ENCODE measurements at regions not wholly inside any gene's neighbourhood (a gene's known extent, or its start where the extent isn't known, plus 50 kb on each side); places are given as distances from the start of the nearest gene placed in this dataset.

- H3K36me3 Mint-ChIP-seq (ENCODE audit: unreplicated experiment): no peaks in the 10 kb centered on the region
- H3K27me3 Mint-ChIP-seq (ENCODE audit: unreplicated experiment): no peaks in the 10 kb centered on the region
- no peaks in the 10 kb centered on the region for H3K4me1 Mint-ChIP-seq (ENCODE audit: low read depth, unreplicated experiment)
- no peaks in the 10 kb centered on the region for H3K9me3 Mint-ChIP-seq (ENCODE audit: unreplicated experiment)
- DNase-seq: no peak
- no peak overlapping the region for H3K27ac Mint-ChIP-seq (ENCODE audit: unreplicated experiment)
- TF ChIP-seq CTCF (IDR thresholded peaks at IDR 0.05; ENCODE audit: partially characterized antibody, unreplicated experiment): no peak
- H3K4me3 Mint-ChIP-seq (ENCODE audit: unreplicated experiment): no peak overlapping the region
Measured at GRCh38 chr7:21107101-21107500, 320.4 kb upstream of the SP8 start.

DNA sequence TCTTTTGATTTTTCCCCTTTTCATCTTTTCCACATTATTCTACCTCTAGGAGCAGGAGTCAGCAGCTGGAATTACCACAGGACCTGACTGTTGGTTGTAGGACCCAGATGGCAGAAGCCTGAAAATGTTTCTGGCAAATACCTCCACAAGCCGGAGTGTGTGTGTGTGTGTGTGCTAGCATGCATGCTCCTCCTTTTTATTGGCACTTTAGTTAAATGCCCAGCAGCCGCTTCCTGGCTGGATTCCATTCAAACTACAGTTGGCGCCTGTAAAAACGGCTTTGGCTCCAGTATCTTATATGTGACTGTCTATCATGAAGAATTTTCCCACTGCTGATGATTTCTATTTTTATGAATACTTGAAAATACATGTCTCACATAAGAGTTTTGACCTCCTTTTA lies 319.7 kb upstream of the SP4 start:
- no peak for TF ChIP-seq CTCF (IDR thresholded peaks at IDR 0.05; ENCODE audit: partially characterized antibody, unreplicated experiment)
- Mint-ChIP-seq H3K27me3 (ENCODE audit: unreplicated experiment) (no peaks in the 10 kb centered on the region), H3K4me1 (ENCODE audit: low read depth, unreplicated experiment) (no peaks in the 10 kb centered on the region), H3K36me3 (ENCODE audit: unreplicated experiment) (no peaks in the 10 kb centered on the region), H3K9me3 (ENCODE audit: unreplicated experiment) (no peaks in the 10 kb centered on the region), H3K27ac (ENCODE audit: unreplicated experiment) (no peak overlapping the region), H3K4me3 (ENCODE audit: unreplicated experiment) (no peak overlapping the region)
- no peak for DNase-seq

DNA sequence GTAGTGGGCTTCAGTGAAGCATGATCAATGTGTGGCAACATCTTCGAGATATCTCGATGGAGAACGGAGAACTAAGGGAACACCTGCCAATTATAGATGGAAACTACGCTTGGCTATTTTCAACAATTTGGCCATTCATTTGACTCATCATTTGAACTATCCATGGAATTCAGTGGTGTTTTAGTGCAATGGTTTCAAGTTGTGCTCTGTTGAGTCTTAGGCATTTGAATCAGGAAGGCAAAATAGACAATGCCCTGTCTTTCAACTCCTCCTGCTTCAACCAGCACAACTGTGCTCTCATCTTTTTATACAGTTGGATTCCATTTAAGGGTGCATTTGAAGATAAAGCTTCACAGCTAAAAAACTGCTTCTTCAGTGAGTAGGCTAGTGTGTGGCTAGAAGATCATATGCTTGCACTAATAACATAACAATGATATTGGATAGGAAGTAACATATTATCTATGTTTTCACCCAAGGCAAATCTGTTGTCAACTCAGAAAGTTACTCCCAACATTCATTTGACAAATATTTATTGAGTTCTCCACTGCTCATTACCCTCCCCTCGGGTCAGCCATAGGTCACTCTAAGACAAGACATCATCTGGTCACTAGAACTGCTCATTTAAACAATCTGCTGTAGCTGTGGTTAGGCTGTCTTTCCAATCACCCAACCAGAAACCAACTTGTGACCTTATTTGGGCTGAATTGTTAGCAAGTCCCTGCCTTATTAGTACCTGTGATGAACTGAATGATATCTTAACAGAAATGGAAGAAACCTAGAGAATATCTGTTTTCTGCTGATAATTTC lies 314.1 kb upstream of the SP4 start:
- no peaks in the 10 kb centered on the region for H3K27me3 Mint-ChIP-seq (ENCODE audit: unreplicated experiment)
- no peaks in the 10 kb centered on the region for H3K9me3 Mint-ChIP-seq (ENCODE audit: unreplicated experiment)
- no peak for TF ChIP-seq CTCF (IDR thresholded peaks at IDR 0.05; ENCODE audit: partially characterized antibody, unreplicated experiment)
- no peaks in the 10 kb centered on the region for H3K4me1 Mint-ChIP-seq (ENCODE audit: low read depth, unreplicated experiment)
- DNase-seq: no peak
- no peak overlapping the region for H3K27ac Mint-ChIP-seq (ENCODE audit: unreplicated experiment)
- no peak overlapping the region for H3K4me3 Mint-ChIP-seq (ENCODE audit: unreplicated experiment)
- H3K36me3 Mint-ChIP-seq (ENCODE audit: unreplicated experiment): no peaks in the 10 kb centered on the region

DNA sequence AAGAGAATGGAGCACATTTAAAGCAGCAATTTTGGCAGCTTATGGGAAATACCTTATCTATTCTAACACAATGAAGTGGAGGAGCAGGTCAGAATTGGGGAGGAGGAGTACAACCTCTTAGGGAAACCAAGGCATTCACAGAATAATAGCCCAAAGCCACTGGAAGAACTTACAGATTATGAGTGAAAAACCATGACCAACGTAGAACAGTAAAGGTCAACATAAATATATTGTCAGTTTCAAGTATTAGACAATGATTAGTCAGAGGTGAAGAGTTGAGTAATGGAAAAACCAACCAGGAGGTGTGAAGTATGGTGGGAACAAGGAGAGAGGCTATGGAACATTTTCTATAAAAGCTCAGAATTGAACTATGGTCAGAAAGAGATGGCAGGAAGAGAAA lies 304.3 kb upstream of the SP4 start:
- no peak for TF ChIP-seq CTCF (IDR thresholded peaks at IDR 0.05; ENCODE audit: partially characterized antibody, unreplicated experiment)
- Mint-ChIP-seq H3K4me1 (ENCODE audit: low read depth, unreplicated experiment) (no peaks in the 10 kb centered on the region), H3K27ac (ENCODE audit: unreplicated experiment) (no peak overlapping the region), H3K9me3 (ENCODE audit: unreplicated experiment) (no peaks in the 10 kb centered on the region), H3K4me3 (ENCODE audit: unreplicated experiment) (no peak overlapping the region), H3K27me3 (ENCODE audit: unreplicated experiment) (no peaks in the 10 kb centered on the region), H3K36me3 (ENCODE audit: unreplicated experiment) (no peaks in the 10 kb centered on the region)
- no peak for DNase-seq

DNA sequence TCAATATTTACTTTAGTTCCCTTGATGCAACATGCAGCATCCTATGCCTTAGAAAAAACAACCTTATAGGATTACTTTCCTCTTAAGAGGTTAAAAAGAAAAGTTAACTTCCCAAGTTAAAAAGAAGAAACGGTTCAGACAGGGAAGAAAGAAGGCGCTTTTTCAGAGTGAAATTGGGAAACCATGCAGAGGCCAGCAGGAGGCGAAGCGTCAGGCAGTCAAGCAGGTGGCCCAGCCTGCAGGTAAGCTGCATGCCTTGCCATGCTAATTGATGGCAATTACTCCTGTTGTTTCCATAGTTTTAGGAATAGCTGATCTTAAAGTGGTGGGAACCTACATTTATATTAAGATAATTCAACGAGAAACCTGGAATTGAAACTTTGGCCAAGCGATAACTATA lies 302.6 kb upstream of the SP4 start:
- Mint-ChIP-seq H3K36me3 (ENCODE audit: unreplicated experiment) (no peaks in the 10 kb centered on the region), H3K27me3 (ENCODE audit: unreplicated experiment) (peaks cover 2% of the 10 kb centered on the region), H3K4me1 (ENCODE audit: low read depth, unreplicated experiment) (no peaks in the 10 kb centered on the region), H3K9me3 (ENCODE audit: unreplicated experiment) (peaks cover 3% of the 10 kb centered on the region), H3K27ac (ENCODE audit: unreplicated experiment) (no peak overlapping the region), H3K4me3 (ENCODE audit: unreplicated experiment) (no peak overlapping the region)
- TF ChIP-seq CTCF (IDR thresholded peaks at IDR 0.05; ENCODE audit: partially characterized antibody, unreplicated experiment): no peak
- no peak for DNase-seq
